SK-N-SH treated with all-trans-retinoic acid at 6 μM for 48 hours (cell line): ENCODE measurements at regions not wholly inside any gene's neighbourhood (a gene's known extent, or its start where the extent isn't known, plus 50 kb on each side); places are given as distances from the start of the nearest gene placed in this dataset.

Experiments used
- ATAC-seq: fragments of 200-7000 bp; cut with Tn5 transposase; 3 replicates; pipeline ENCODE4 v1.9.1; 2020; ENCODE audit warnings: mild to moderate bottlenecking, moderate library complexity
- CSDC2 ChIP-seq: fragments of 250-450 bp; sonication (Bioruptor Pico); IDR thresholded peaks from 2 replicates; pipeline ENCODE4 v1.5.0; 2020; ENCODE audit warnings: mild to moderate bottlenecking, moderate library complexity
- CSRNP3 ChIP-seq: fragments of 250-450 bp; sonication (Bioruptor Pico); IDR thresholded peaks from 2 replicates; pipeline ENCODE4 v1.5.1; 2021; ENCODE audit warnings: mild to moderate bottlenecking, moderate library complexity
- ESRRG ChIP-seq: fragments of 250-450 bp; sonication (Bioruptor Pico); IDR thresholded peaks from 2 replicates; pipeline ENCODE4 v1.6.1; 2021; ENCODE audit warnings: mild to moderate bottlenecking
- GLIS3 ChIP-seq: fragments of 250-450 bp; sonication (Bioruptor Pico); IDR thresholded peaks from 2 replicates; pipeline ENCODE4 v1.5.0; 2020; ENCODE audit warnings: mild to moderate bottlenecking, moderate library complexity
- ISL1 ChIP-seq: fragments of 250-450 bp; sonication (Bioruptor Pico); IDR thresholded peaks from 2 replicates; pipeline ENCODE4 v2.1.2; 2022; ENCODE audit warnings: mild to moderate bottlenecking, moderate library complexity
- OSR1 ChIP-seq: fragments of 250-450 bp; sonication (Bioruptor Pico); IDR thresholded peaks from 2 replicates; pipeline ENCODE4 v1.8.0; 2022; ENCODE audit warnings: moderate library complexity, mild to moderate bottlenecking, inconsistent platforms
- PATZ1 ChIP-seq: fragments of 250-450 bp; sonication (Bioruptor Pico); IDR thresholded peaks from 2 replicates; pipeline ENCODE4 v1.8.0; 2020; ENCODE audit warnings: mild to moderate bottlenecking, moderate library complexity, borderline replicate concordance
- POU6F1 ChIP-seq: fragments of 250-450 bp; sonication (Bioruptor Pico); IDR thresholded peaks from 2 replicates; pipeline ENCODE4 v1.8.0; 2021; ENCODE audit warnings: low read depth, mild to moderate bottlenecking, moderate library complexity, borderline replicate concordance
- SNAI2 ChIP-seq: fragments of 250-450 bp; sonication (Bioruptor Pico); IDR thresholded peaks from 2 replicates; pipeline ENCODE4 v1.5.0; 2020; ENCODE audit warnings: mild to moderate bottlenecking, moderate library complexity
- TCF4 ChIP-seq: fragments of 250-450 bp; sonication (Bioruptor Pico); IDR thresholded peaks from 2 replicates; pipeline ENCODE4 v1.8.0; 2021; ENCODE audit warnings: mild to moderate bottlenecking, moderate library complexity, borderline replicate concordance
- TOX ChIP-seq: fragments of 250-450 bp; sonication (Bioruptor Pico); IDR thresholded peaks from 2 replicates; pipeline ENCODE4 v1.8.0; 2021; ENCODE audit warnings: mild to moderate bottlenecking, moderate library complexity, borderline replicate concordance
- TSHZ2 ChIP-seq: fragments of 250-450 bp; sonication (Bioruptor Pico); IDR thresholded peaks from 2 replicates; pipeline ENCODE4 v1.5.0; 2020; ENCODE audit warnings: mild to moderate bottlenecking, moderate library complexity
- ZC3H10 ChIP-seq: fragments of 250-450 bp; sonication (Bioruptor Pico); IDR thresholded peaks from 2 replicates; pipeline ENCODE4 v1.5.1; 2021; ENCODE audit warnings: mild to moderate bottlenecking, moderate library complexity
- ZFP3 ChIP-seq: fragments of 250-450 bp; sonication (Bioruptor Pico); IDR thresholded peaks from 2 replicates; pipeline ENCODE4 v1.5.0; 2020; ENCODE audit warnings: mild to moderate bottlenecking, moderate library complexity
- ZFP30 ChIP-seq: fragments of 450-650 bp; formaldehyde crosslinking; IDR thresholded peaks from 2 replicates; pipeline ENCODE4 v1.5.0; 2022; ENCODE audit warnings: mild to moderate bottlenecking, moderate library complexity
- ZNF565 ChIP-seq: fragments of 450-650 bp; formaldehyde crosslinking; conservative IDR thresholded peaks from 2 replicates; pipeline ENCODE4 v1.5.0; 2020; ENCODE audit warnings: low read depth, mild to moderate bottlenecking, moderate library complexity
- ZNF70 ChIP-seq: fragments of 450-650 bp; formaldehyde crosslinking; IDR thresholded peaks from 2 replicates; pipeline ENCODE4 v1.5.0; 2020; ENCODE audit warnings: mild to moderate bottlenecking, moderate library complexity
- ZNF8 ChIP-seq: fragments of 450-650 bp; formaldehyde crosslinking; IDR thresholded peaks from 2 replicates; pipeline ENCODE4 v1.5.0; 2020; ENCODE audit warnings: mild to moderate bottlenecking, moderate library complexity

- no peak for TF ChIP-seq OSR1 (CRISPR knock-in tag)
- no peak for TF ChIP-seq TSHZ2 (CRISPR knock-in tag)
- no peak for TF ChIP-seq ISL1 (CRISPR knock-in tag)
- TF ChIP-seq CSDC2 (CRISPR knock-in tag), result no peak
- no peak for TF ChIP-seq ZFP3 (CRISPR knock-in tag)
- TF ChIP-seq ZNF70, result no peak
- no peak for TF ChIP-seq POU6F1 (CRISPR knock-in tag)
- TF ChIP-seq, all 23 proteins: peak for 0
- no peak for ATAC-seq
Observed at GRCh38 chr6:19714434-19715166, 122.6 kb upstream of the ID4 start.

- TF ChIP-seq ZNF565 (CRISPR knock-in tag) (no peak), TOX (CRISPR knock-in tag) (no peak), ESRRG (CRISPR knock-in tag) (no peak), SNAI2 (CRISPR knock-in tag) (no peak), GLIS3 (CRISPR knock-in tag) (no peak), ZFP3 (CRISPR knock-in tag) (no peak), CSRNP3 (CRISPR knock-in tag) (no peak), ZNF8 (no peak), ZC3H10 (no peak), CSDC2 (CRISPR knock-in tag) (no peak), ZNF70 (no peak), ZFP30 (CRISPR knock-in tag) (no peak), TCF4 (CRISPR knock-in tag) (no peak), TSHZ2 (CRISPR knock-in tag) (no peak), ISL1 (CRISPR knock-in tag) (no peak)
- ATAC-seq, result no peak
Observed at GRCh38 chr6:19715167-19715551, 122.0 kb upstream of the ID4 start.

GRCh38 chr6:19719691-19720128 is 117.5 kb upstream of the ID4 start:
- ATAC-seq, result peak; percentile 98
- TF ChIP-seq CSRNP3 (CRISPR knock-in tag) (no peak), PATZ1 (peak; percentile 62; the same call in 1 of the 2 replicates)
